ENCODE measurements at regions not wholly inside any gene's neighbourhood (a gene's known extent, or its start where the extent isn't known, plus 50 kb on each side); places are given as distances from the start of the nearest gene placed in this dataset.
"Not testable (repeated sequence)": the region's sequence is repeated elsewhere in the genome, so short reads cannot be mapped to it uniquely, and the experiment has no call there.

- H3K4me3 ChIP-seq, result no peak overlapping the region
- TF ChIP-seq, protein P1, sequence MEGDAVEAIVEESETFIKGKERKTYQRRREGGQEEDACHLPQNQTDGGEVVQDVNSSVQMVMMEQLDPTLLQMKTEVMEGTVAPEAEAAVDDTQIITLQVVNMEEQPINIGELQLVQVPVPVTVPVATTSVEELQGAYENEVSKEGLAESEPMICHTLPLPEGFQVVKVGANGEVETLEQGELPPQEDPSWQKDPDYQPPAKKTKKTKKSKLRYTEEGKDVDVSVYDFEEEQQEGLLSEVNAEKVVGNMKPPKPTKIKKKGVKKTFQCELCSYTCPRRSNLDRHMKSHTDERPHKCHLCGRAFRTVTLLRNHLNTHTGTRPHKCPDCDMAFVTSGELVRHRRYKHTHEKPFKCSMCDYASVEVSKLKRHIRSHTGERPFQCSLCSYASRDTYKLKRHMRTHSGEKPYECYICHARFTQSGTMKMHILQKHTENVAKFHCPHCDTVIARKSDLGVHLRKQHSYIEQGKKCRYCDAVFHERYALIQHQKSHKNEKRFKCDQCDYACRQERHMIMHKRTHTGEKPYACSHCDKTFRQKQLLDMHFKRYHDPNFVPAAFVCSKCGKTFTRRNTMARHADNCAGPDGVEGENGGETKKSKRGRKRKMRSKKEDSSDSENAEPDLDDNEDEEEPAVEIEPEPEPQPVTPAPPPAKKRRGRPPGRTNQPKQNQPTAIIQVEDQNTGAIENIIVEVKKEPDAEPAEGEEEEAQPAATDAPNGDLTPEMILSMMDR (IDR thresholded peaks at IDR 0.05), result no peak
- no peak overlapping the region for H3K27ac ChIP-seq
- no peak for DNase-seq (ENCODE audit: low spot score)
Observed at GRCh38 chr12:33609910-33610309, 170.3 kb upstream of the SYT10 start.

DNA sequence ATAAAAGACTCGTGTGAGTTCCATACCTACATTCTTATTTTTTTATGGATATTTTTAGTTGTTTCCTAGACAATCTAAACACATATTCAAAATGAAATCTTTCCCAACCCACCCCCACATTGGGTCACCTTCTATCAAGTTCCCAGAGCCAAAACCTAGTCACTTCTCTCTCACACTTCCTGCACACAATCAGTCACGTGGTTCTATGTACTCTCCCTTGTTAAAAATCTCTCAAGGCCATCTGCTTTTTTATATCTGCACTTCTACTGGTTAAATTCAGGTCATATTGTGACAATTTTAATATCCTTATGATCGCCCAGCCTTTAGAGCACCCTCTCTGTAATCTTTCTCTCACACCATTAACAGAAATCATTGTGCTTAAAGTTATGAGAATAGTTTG lies 175.0 kb upstream of the SYT10 start:
- TF ChIP-seq, protein P1 (IDR thresholded peaks at IDR 0.05), result no peak
- no peak overlapping the region for H3K4me3 ChIP-seq

DNA sequence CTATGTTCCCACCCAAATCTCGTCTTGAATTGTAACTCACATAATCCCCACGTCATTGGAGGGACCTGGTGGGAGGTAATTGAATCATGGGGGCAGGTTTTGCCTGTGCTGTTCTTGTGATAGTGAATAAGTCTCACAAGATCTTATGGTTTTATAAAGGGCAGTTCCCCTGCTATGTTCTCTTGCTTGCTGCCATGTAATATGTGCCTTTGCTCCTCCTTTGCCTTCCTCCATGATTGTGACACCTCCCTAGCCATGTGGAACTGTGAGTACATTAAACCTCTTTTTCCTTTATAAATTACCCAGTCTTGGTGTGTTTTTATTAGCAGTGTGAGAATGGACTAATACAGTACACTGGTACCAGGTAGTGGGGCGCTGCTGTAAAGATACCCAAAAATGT lies 177.6 kb upstream of the SYT10 start:
- TF ChIP-seq, protein P1 (IDR thresholded peaks at IDR 0.05), result no peak

More for the DNA sequence above, 175.0 kb upstream of the SYT10 start:
- no peak for DNase-seq (ENCODE audit: low spot score)
- no peak overlapping the region for H3K27ac ChIP-seq

GRCh38 chr12:33628087-33628486 lies 188.5 kb upstream of the SYT10 start:
- DNase-seq (ENCODE audit: low spot score), result no peak
- TF ChIP-seq, protein P1 (IDR thresholded peaks at IDR 0.05), result no peak
- no peak overlapping the region for H3K27ac ChIP-seq
- no peak overlapping the region for H3K4me3 ChIP-seq

More for the DNA sequence above, 177.6 kb upstream of the SYT10 start:
- no peak overlapping the region for H3K4me3 ChIP-seq
- DNase-seq (ENCODE audit: low spot score), result no peak
- H3K27ac ChIP-seq, result no peak overlapping the region

DNA sequence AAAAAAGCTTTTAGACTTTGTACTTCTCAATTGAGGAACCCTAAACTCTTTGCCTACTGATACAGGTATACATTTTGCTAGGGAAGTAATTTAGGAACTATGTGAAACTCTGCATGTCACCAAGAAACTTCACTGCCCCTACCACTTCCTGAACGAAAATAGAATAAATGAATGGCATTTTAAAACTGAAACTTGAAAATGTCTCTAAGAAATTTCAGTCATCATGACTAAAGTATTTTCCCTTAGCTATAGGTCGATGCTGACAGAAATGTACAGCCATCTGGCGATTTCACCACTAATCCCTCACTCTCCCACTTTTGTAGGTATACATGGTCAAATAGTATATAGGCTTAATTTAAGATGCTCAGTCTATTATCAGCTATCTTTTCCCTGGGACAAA lies 194.9 kb upstream of the SYT10 start:
- TF ChIP-seq, protein P1 (IDR thresholded peaks at IDR 0.05), result no peak
- H3K4me3 ChIP-seq, result no peak overlapping the region
- no peak for DNase-seq (ENCODE audit: low spot score)
- H3K27ac ChIP-seq, result no peak overlapping the region

DNA sequence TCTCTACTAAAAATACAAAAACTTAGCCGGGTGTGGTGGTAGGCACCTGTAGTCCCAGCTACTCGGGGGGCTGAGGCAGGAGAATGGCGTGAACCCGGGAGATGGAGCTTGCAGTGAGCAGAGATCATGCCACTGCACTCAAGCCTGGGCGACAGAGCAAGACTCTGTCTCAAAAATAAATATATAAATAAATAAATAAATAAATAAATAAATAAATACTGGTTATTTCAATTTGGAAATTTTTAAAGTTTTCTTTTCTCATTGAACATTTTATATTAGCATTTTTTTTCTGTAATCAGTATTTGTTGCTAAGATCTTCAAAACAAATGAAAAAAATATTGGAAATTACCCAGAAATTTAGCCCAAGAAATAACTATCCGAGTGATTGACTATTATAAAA lies 197.3 kb upstream of the SYT10 start:
- H3K27ac ChIP-seq; H3K4me3 ChIP-seq; DNase-seq (ENCODE audit: low spot score): not testable (repeated sequence)

- TF ChIP-seq, protein P1 (IDR thresholded peaks at IDR 0.05), result no peak
- H3K27ac ChIP-seq, result no peak overlapping the region
- no peak overlapping the region for H3K4me3 ChIP-seq
- no peak for DNase-seq (ENCODE audit: low spot score)
Observed at GRCh38 chr12:33639975-33640374, 200.4 kb upstream of the SYT10 start.

GRCh38 chr12:33649992-33650391 lies 210.4 kb upstream of the SYT10 start:
- DNase-seq (ENCODE audit: low spot score), result no peak
- TF ChIP-seq, protein P1 (IDR thresholded peaks at IDR 0.05), result no peak
- H3K27ac ChIP-seq, result no peak overlapping the region
- H3K4me3 ChIP-seq, result no peak overlapping the region
